ENCODE measurements at regions not wholly inside any gene's neighbourhood (a gene's known extent, or its start where the extent isn't known, plus 50 kb on each side); places are given as distances from the start of the nearest gene placed in this dataset.
"Not testable (repeated sequence)": the region's sequence is repeated elsewhere in the genome, so short reads cannot be mapped to it uniquely, and the experiment has no call there.

- Histone ChIP-seq H3K4me3 (ENCODE audit: insufficient read depth, low read depth, low read length) (no peak overlapping the region), H3K23ac (ENCODE audit: low read depth, low read length) (no peak overlapping the region), H3K18ac (ENCODE audit: low read depth, low read length) (no peak overlapping the region), H4K91ac (ENCODE audit: insufficient read depth, low read depth, low read length) (no peak overlapping the region), H4K20me1 (ENCODE audit: insufficient read depth, low read length) (no peaks in the 10 kb centered on the region), H3K9me3 (ENCODE audit: control insufficient read depth, insufficient read depth, low read length) (no peaks in the 10 kb centered on the region), H3K4me2 (ENCODE audit: low read depth, low read length) (no peak overlapping the region), H3K4ac (ENCODE audit: low read depth, low read length) (no peak overlapping the region), H2BK20ac (ENCODE audit: low read depth, low read length) (no peak overlapping the region), H3K9me1 (ENCODE audit: insufficient read depth, low read length) (no peaks in the 10 kb centered on the region), H2BK5ac (ENCODE audit: low read depth, low read length, poor library complexity, severe bottlenecking) (no peak overlapping the region), H3K56ac (ENCODE audit: extremely low read depth, insufficient read depth, low read length) (no peak overlapping the region), H2AFZ (replicated peaks; ENCODE audit: low read length, poor library complexity) (no peak overlapping the region), H3K4me1 (ENCODE audit: control insufficient read depth, insufficient read depth, low read length) (no peaks in the 10 kb centered on the region), H2BK15ac (ENCODE audit: low read depth, low read length) (no peak overlapping the region), H3K9ac (ENCODE audit: low read depth, low read length) (no peak overlapping the region), H2BK120ac (ENCODE audit: low read depth, low read length) (no peak overlapping the region), H3K14ac (replicated peaks; ENCODE audit: low read depth, low read length) (no peak overlapping the region), H3K27ac (ENCODE audit: insufficient read depth, low read length) (no peak overlapping the region), H3K27me3 (ENCODE audit: control insufficient read depth, insufficient read depth, low read length) (no peaks in the 10 kb centered on the region), H2AK5ac (ENCODE audit: low read depth, low read length) (no peak overlapping the region), H3K36me3 (ENCODE audit: control insufficient read depth, insufficient read depth, low read length) (no peaks in the 10 kb centered on the region), H3K79me1 (ENCODE audit: low read depth in 1 of 2, low read length in 2 of 2) (no peaks in the 10 kb centered on the region), H4K5ac (ENCODE audit: low read depth, low read length) (no peak overlapping the region), H4K8ac (ENCODE audit: low read depth in 2 of 2, low read length in 2 of 2) (no peak overlapping the region), H2AK9ac (replicated peaks; ENCODE audit: low read depth, low read length, poor library complexity) (no peak overlapping the region)
- in situ Hi-C loops (cut with MboI; ENCODE audit: low sequenced_read_pairs): no loop called here
- ATAC-seq (ENCODE audit: low read depth) (no peak), DNase-seq (no peak)
- no CpG with 5 or more reads among the region's 5 CpGs for WGBS, 2 experiments (ENCODE audit: extremely low coverage in 2 of 2, insufficient read length in 1 of 2)
- dilution Hi-C loops (cut with HindIII; ENCODE audit: low sequenced_read_pairs, unreplicated experiment): no loop called here
- ChIA-PET CTCF (no interaction called here), POLR2A (ENCODE audit: unreplicated experiment) (no interaction called here)
- no TSS peak for BruUV-seq (replicated peaks)
- no peak for TF ChIP-seq CEBPB (IDR thresholded peaks at IDR 0.05; ENCODE audit: low read depth, low read length)
- TF ChIP-seq MXI1 (IDR thresholded peaks at IDR 0.05; ENCODE audit: borderline replicate concordance, low read depth, low read length): no peak
- TF ChIP-seq BHLHE40 (IDR thresholded peaks at IDR 0.05; ENCODE audit: low read depth, low read length): no peak
- no peak for TF ChIP-seq CTCF (conservative IDR thresholded peaks at IDR 0.05; ENCODE audit: low read depth, low read length)
- no peak for TF ChIP-seq MAFK (IDR thresholded peaks at IDR 0.05; ENCODE audit: low read depth, low read length)
- no peak for TF ChIP-seq USF2 (IDR thresholded peaks at IDR 0.05; ENCODE audit: low read depth, low read length)
- intact Hi-C loops (cut with micrococcal nuclease): no loop called here
Measured at GRCh38 chr3:147089286-147089685, 317.1 kb downstream of the ZIC4 start.

GRCh38 chr3:147059500-147059899 is 346.8 kb downstream of the ZIC4 start:
- H2BK120ac ChIP-seq (ENCODE audit: low read depth, low read length); DNase-seq; H4K5ac ChIP-seq (ENCODE audit: low read depth, low read length); H2BK5ac ChIP-seq (ENCODE audit: low read depth, low read length, poor library complexity, severe bottlenecking); H3K27ac ChIP-seq (ENCODE audit: insufficient read depth, low read length); H4K8ac ChIP-seq (ENCODE audit: low read depth in 2 of 2, low read length in 2 of 2); H3K4ac ChIP-seq (ENCODE audit: low read depth, low read length); H3K9me1 ChIP-seq (ENCODE audit: insufficient read depth, low read length); H3K9ac ChIP-seq (ENCODE audit: low read depth, low read length); H2AK9ac ChIP-seq (replicated peaks; ENCODE audit: low read depth, low read length, poor library complexity); in situ Hi-C loops (cut with MboI; ENCODE audit: low sequenced_read_pairs); H2AK5ac ChIP-seq (ENCODE audit: low read depth, low read length); H2AFZ ChIP-seq (replicated peaks; ENCODE audit: low read length, poor library complexity); H3K14ac ChIP-seq (replicated peaks; ENCODE audit: low read depth, low read length); H3K4me1 ChIP-seq (ENCODE audit: control insufficient read depth, insufficient read depth, low read length); H4K20me1 ChIP-seq (ENCODE audit: insufficient read depth, low read length); H3K4me2 ChIP-seq (ENCODE audit: low read depth, low read length); CTCF ChIA-PET; H3K36me3 ChIP-seq (ENCODE audit: control insufficient read depth, insufficient read depth, low read length); POLR2A ChIA-PET (ENCODE audit: unreplicated experiment); H4K91ac ChIP-seq (ENCODE audit: insufficient read depth, low read depth, low read length); intact Hi-C loops (cut with micrococcal nuclease); dilution Hi-C loops (cut with HindIII; ENCODE audit: low sequenced_read_pairs, unreplicated experiment); H3K79me1 ChIP-seq (ENCODE audit: low read depth in 1 of 2, low read length in 2 of 2); H3K4me3 ChIP-seq (ENCODE audit: insufficient read depth, low read depth, low read length); ATAC-seq (ENCODE audit: low read depth); H3K23ac ChIP-seq (ENCODE audit: low read depth, low read length); H3K27me3 ChIP-seq (ENCODE audit: control insufficient read depth, insufficient read depth, low read length); H3K56ac ChIP-seq (ENCODE audit: extremely low read depth, insufficient read depth, low read length); BruUV-seq (replicated peaks); H3K18ac ChIP-seq (ENCODE audit: low read depth, low read length); H2BK20ac ChIP-seq (ENCODE audit: low read depth, low read length); H2BK15ac ChIP-seq (ENCODE audit: low read depth, low read length); H3K9me3 ChIP-seq (ENCODE audit: control insufficient read depth, insufficient read depth, low read length): not testable (repeated sequence)
- no CpG with 5 or more reads among the region's 6 CpGs for WGBS, 2 experiments (ENCODE audit: extremely low coverage in 2 of 2, insufficient read length in 1 of 2)
